Medulla oblongata (tissue), 1 donor: ENCODE measurements at regions not wholly inside any gene's neighbourhood (a gene's known extent, or its start where the extent isn't known, plus 50 kb on each side); places are given as distances from the start of the nearest gene placed in this dataset.
"Not testable (repeated sequence)": the region's sequence is repeated elsewhere in the genome, so short reads cannot be mapped to it uniquely, and the experiment has no call there.

Experiments used
- DNase-seq: peaks from one replicate; pipeline ENCODE4 v3.0.0-alpha.2; 2015; ENCODE audit errors: extremely low spot score

DNA sequence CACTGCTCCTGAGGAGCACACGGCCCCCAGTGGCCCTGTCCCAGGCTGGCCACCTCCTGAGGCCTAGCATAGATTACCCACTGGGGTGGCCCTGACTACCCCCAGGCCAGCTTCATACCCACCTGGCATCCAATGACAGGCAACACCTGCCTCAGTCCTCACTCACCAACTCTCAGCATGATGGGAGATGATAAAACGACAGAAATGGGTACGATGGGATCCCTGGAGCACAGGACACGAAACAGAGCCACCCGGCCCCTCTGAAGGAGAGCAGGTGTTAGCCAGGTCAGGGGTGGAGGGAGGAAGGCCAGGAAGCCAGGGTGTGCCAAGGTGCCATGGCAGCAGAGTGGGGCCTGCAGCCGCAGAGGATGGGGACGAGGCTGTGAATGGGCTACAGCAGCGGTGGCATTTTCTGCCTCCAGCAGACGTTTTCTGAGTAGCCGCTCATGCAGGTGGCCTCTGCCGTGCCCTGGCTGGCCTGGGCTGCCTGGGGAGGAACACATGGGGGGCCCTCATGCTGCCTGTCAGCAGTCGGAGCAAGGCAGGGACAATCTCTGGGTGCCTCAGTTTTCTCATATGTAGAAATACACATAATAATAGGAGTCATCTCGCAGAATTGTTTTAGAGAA lies 50.2 kb upstream of the FGF3 start:
- no peak for DNase-seq

- no peak for DNase-seq
These were observed 51.5 kb upstream of the FGF3 start for GRCh38 chr11:69870766-69871165.

GRCh38 chr11:69873166-69874077 lies 54.2 kb upstream of the FGF3 start:
- DNase-seq: no peak

DNA sequence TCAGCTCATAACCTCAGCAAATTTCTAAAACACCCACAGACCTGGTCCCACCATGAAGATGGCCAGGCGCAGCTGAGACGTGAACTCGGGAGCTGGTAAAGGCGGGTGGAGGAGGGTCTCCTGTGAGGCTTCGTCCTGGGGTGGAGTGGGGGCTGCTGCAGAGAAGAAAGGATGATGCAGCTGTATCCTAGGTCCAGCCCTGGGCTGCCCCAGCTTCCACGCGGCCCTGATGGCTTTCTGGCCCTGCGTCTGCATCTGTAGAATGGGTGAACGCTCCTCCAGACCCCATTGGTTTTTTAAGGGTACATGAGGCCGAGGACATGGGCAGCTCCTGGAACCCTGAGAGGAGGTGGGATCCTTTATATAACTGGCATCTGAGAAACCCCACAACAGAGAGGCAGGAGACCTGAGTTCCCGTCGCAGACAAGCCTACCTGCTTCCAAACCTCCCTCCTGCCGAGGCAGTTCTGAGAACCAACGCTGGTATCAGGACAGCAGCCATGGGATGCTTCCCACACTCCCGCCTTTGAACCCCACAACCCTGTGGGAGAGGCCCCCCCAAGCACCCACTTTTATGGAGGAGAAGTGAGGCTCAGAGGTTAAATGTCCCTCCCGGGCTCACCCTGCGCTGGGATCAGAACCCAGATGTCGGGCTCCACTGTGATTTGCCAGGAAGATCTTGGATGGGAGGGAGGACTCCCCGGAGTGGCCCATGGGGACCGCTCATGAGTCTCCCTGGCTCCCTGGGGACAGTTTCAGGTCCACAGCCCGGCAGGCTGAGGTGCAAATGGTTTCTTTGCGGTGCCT lies 55.2 kb upstream of the FGF3 start:
- no peak for DNase-seq

DNA sequence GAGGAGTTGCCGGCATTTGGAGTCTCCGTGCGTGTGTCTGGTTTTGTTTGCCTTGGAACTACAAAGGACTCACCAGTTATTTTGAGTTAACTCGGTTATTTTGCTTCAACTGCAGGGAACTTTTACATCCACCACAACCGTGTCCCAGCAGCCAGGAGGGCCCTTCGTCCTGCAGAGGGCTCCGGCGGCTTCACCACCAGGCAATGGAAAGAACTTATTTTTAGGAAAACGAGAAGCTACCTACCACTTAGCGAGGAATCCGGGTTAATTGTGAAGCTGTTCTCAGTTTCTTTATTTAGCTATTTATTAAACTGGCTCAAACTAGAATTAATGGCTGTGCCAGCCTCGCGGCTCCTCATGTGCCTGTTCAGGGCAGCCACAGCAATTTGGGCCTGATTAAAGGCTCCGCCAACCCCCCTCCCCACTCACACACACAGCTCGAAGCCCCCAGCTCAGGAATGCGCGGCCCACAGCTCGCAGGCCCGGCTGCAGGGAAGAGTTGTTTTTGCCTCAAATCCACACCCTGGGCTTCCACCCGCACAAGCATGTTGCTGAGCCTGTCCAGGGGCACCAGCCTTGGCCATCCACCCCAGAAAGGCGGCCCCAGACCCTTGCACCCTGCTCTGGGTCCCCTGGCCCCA lies 55.9 kb upstream of the FGF3 start:
- no peak for DNase-seq

- no peak for DNase-seq
These were observed 56.8 kb upstream of the FGF3 start for GRCh38 chr11:69876013-69876412.

GRCh38 chr11:69877235-69877634 lies 58.0 kb upstream of the FGF3 start:
- no peak for DNase-seq

- not testable (repeated sequence) for DNase-seq
These were observed 58.5 kb upstream of the FGF3 start for GRCh38 chr11:69877704-69878103.

DNA sequence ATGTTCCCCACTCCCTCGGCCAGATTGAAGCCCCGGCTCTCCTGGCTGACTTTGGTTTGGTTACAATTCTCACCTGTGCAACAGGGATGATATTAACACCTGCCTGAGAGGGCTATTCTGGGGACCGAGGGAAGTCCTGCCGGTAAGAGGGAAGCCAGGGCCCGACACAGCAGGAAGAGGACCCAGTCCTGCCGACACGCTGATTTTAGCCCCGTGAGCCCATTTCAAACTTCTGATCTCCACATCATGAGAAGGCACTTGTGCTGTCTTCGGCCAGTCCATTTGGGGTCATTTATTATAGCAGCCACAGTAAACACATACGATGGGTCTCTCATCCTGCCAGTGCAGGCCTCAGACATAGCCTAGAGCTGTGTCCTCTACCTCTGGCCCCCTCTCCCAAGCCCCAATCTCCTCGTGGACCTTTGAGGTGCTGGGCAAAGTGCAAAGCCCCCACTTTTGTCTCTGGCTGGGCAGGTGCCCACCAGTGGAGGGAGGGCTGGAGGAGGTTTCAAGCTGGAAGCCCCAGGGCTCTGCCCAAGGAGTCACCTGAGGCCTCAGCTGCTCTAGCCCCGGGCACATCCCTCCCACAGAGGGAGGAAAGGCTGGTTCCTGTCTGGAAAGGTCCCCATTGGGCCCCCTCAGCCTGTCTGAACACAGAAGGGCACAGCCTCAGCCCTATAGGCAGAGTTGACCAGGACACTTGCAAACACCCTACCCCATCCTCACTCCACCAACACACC lies 59.1 kb upstream of the FGF3 start:
- no peak for DNase-seq

GRCh38 chr11:69878927-69879728 lies 59.9 kb upstream of the FGF3 start:
- no peak for DNase-seq

- no peak for DNase-seq
These were observed 60.5 kb upstream of the FGF3 start for GRCh38 chr11:69879729-69880005.

- DNase-seq: no peak
These were observed 61.0 kb upstream of the FGF3 start for GRCh38 chr11:69880041-69880825.

GRCh38 chr11:69880826-69881445 lies 61.7 kb upstream of the FGF3 start:
- DNase-seq: no peak

- DNase-seq: no peak
These were observed 62.5 kb upstream of the FGF3 start for GRCh38 chr11:69881467-69882269.

DNA sequence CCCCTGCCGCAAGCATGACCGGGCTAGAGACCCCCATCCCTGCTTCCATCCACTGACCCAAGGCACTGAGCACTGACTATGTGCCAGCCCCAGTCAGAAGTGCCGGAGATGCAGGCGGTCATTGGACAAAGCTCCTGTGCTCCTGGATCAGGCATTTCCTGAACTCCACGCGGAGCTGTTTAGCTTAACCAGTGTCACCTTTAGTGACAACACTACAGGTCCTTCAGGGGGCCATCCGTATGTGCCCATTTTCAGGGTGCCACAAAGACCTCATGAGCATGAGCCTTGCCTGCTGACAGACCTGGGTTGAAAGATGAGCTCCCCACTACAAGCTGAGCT lies 63.0 kb upstream of the FGF3 start:
- DNase-seq: no peak

- DNase-seq: no peak
These were observed 64.4 kb upstream of the FGF3 start for GRCh38 chr11:69883292-69884255.

GRCh38 chr11:69884286-69884685 lies 65.1 kb upstream of the FGF3 start:
- no peak for DNase-seq
